OCI-LY7 (cell line): ENCODE measurements at regions not wholly inside any gene's neighbourhood (a gene's known extent, or its start where the extent isn't known, plus 50 kb on each side); places are given as distances from the start of the nearest gene placed in this dataset.

Experiments
- BruUV-seq: library from RNA; stranded (reverse); fragments of 400-500 nt; replicated peaks from 2 replicates; lab custom pipeline; 2021; lab: Mats Ljungman, UMichigan
- CTCF ChIA-PET: fragments of 300-600 bp; sonication (Branson Sonifier 250); formaldehyde crosslinking; loops from one replicate; lab custom pipeline; 2022; ENCODE audit warnings: antibody characterized with exemption; ENCODE audit not compliant: unreplicated experiment; lab: Charles Lee
- POLR2A ChIA-PET: fragments of 300-600 bp; sonication (Branson Sonifier 250); formaldehyde crosslinking; loops from one replicate; lab custom pipeline; 2022; ENCODE audit warnings: antibody characterized with exemption; lab: Charles Lee
- DNase-seq: peaks from one replicate; pipeline ENCODE4 v3.0.0-alpha.2; 2015; ENCODE audit warnings: low spot score
- H2AFZ ChIP-seq: fragments of 200-600 bp; sonication (generic), shearing (Covaris generic); 2 replicates; pipeline ENCODE4 v1.6.1; 2014; ENCODE audit warnings: mild to moderate bottlenecking, antibody characterized with exemption, low read length, moderate library complexity
- H3K27ac ChIP-seq: fragments of 200-600 bp; sonication (generic); 2 replicates; pipeline ENCODE4 v1.5.1; 2014; ENCODE audit warnings: mixed run types, low read depth, mild to moderate bottlenecking, moderate library complexity, low read length, inconsistent platforms; ENCODE audit not compliant: poor library complexity, severe bottlenecking
- H3K36me3 ChIP-seq: fragments of 200-600 bp; sonication (generic); 2 replicates; pipeline ENCODE4 v1.6.1; 2014; ENCODE audit warnings: mild to moderate bottlenecking, antibody characterized with exemption, low read length, moderate library complexity, mixed read lengths; ENCODE audit not compliant: insufficient read depth
- H3K4me1 ChIP-seq: fragments of 200-600 bp; sonication (generic); 2 replicates; pipeline ENCODE4 v1.5.1; 2014; ENCODE audit warnings: mild to moderate bottlenecking, low read length; ENCODE audit not compliant: insufficient read depth, poor library complexity, severe bottlenecking
- H3K4me2 ChIP-seq: fragments of 200-600 bp; sonication (generic); 2 replicates; pipeline ENCODE4 v1.6.1; 2014; ENCODE audit warnings: mild to moderate bottlenecking, low read length
- H3K4me3 ChIP-seq: fragments of 200-600 bp; sonication (generic); 2 replicates; pipeline ENCODE4 v1.5.1; 2014; ENCODE audit warnings: mild to moderate bottlenecking, low read depth, low read length; ENCODE audit not compliant: poor library complexity, severe bottlenecking
- H3K79me2 ChIP-seq: fragments of 200-600 bp; sonication (generic); 2 replicates; pipeline ENCODE4 v1.6.1; 2016; ENCODE audit warnings: low read depth, mild to moderate bottlenecking, low read length, moderate library complexity, mixed read lengths; ENCODE audit not compliant: insufficient read depth
- H3K9me2 ChIP-seq: fragments of 200-600 bp; sonication (generic); 2 replicates; pipeline ENCODE4 v1.6.1; 2016; ENCODE audit warnings: mild to moderate bottlenecking, low read length, mixed read lengths; ENCODE audit not compliant: insufficient read depth
- H3K9me3 ChIP-seq: fragments of 200-600 bp; sonication (generic); 2 replicates; pipeline ENCODE4 v1.6.1; 2014; ENCODE audit warnings: mild to moderate bottlenecking, mixed run types, low read length, mixed read lengths
- H4K20me1 ChIP-seq: fragments of 200-600 bp; sonication (generic); 2 replicates; pipeline ENCODE4 v1.6.1; 2014; ENCODE audit warnings: mild to moderate bottlenecking, antibody characterized with exemption, low read length, moderate library complexity, mixed read lengths; ENCODE audit not compliant: insufficient read depth
- CTCF ChIP-seq: fragments of 200-600 bp; sonication (generic); conservative IDR thresholded peaks from 2 replicates; pipeline ENCODE4 v1.5.1; 2014; ENCODE audit warnings: mild to moderate bottlenecking, antibody characterized with exemption, low read length, moderate library complexity, mixed read lengths
- EZH2phosphoT487 ChIP-seq: fragments of 200-600 bp; sonication (generic); IDR thresholded peaks from 2 replicates; pipeline ENCODE4 v1.6.1; 2018; ENCODE audit warnings: low read depth, borderline replicate concordance, mild to moderate bottlenecking, mixed run types, antibody characterized with exemption, low read length, moderate library complexity, mixed read lengths
- intact Hi-C: fragments of 100-400 bp; cut with micrococcal nuclease; formaldehyde crosslinking; loops from one replicate; pipeline ENCODE4 v1.10.0; 2022; ENCODE audit not compliant: unreplicated experiment

- ChIA-PET CTCF (interaction anchor here (0.8 to 1.6 kb wide), 3 partner anchors 8 to 208 kb away, joined by 3 to 6 read pairs (median 3); no protein-coding TSS in a partner anchor), POLR2A (interaction anchor here (0.7 kb wide), 1 partner anchor 56 kb away, joined by 3 read pairs; no protein-coding TSS in a partner anchor)
- no TSS peak for BruUV-seq
- Histone ChIP-seq H3K36me3 (no peaks in the 10 kb centered on the region), H2AFZ (no peak overlapping the region), H3K4me3 (no peak overlapping the region), H3K27ac (no peak overlapping the region), H3K4me1 (no peaks in the 10 kb centered on the region), H3K9me2 (no peaks in the 10 kb centered on the region), H3K79me2 (no peaks in the 10 kb centered on the region), H3K4me2 (no peak overlapping the region), H3K9me3 (no peaks in the 10 kb centered on the region), H4K20me1 (no peaks in the 10 kb centered on the region)
- DNase-seq = peak; percentile 82
- TF ChIP-seq EZH2phosphoT487 = no peak
- peak; percentile 96 for TF ChIP-seq CTCF
- intact Hi-C loops = loop anchor here (1.0 to 10.0 kb wide), 4 partner anchors 34 to 734 kb away; no protein-coding TSS in a partner anchor
Measured at GRCh38 chr18:11518788-11519685, 90.4 kb upstream of the SLC35G4 start.

DNA sequence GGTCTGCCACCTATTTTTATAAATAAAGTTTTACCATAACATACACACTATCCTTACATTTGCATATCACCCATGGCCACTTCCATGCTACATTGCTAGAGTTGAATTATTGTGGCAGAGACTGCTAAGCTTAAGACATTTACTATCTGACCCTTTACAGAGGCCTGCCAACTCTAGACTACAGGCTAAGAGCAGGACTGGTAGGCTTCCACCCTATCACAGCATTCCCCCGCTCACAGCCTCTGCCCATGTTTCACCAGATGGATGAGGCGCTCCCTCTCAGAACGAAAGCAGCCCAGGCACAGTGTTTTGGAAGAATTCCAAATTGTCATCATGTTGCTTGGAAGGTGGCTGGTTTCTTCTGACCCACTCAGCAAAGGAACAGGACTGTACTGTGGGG is 91.7 kb upstream of the SLC35G4 start:
- CTCF ChIA-PET = no interaction called here
- no peaks in the 10 kb centered on the region for H3K79me2 ChIP-seq

More for the DNA sequence above, 91.7 kb upstream of the SLC35G4 start:
- TF ChIP-seq CTCF = no peak
- no peak for TF ChIP-seq EZH2phosphoT487
- H3K4me3 ChIP-seq = no peak overlapping the region
- no TSS peak for BruUV-seq
- H2AFZ ChIP-seq = no peak overlapping the region
- H3K4me2 ChIP-seq = no peak overlapping the region
- no peaks in the 10 kb centered on the region for H3K9me3 ChIP-seq
- no peaks in the 10 kb centered on the region for H4K20me1 ChIP-seq
- DNase-seq = no peak
- H3K9me2 ChIP-seq = no peaks in the 10 kb centered on the region
- intact Hi-C loops = loop anchor here (2.0 to 10.0 kb wide), 3 partner anchors 35 to 733 kb away; no protein-coding TSS in a partner anchor
- POLR2A ChIA-PET = interaction anchor here (0.8 kb wide), 1 partner anchor 44 kb away, joined by 4 read pairs; no protein-coding TSS in a partner anchor
- H3K4me1 ChIP-seq = peaks cover 3% of the 10 kb centered on the region
- no peaks in the 10 kb centered on the region for H3K36me3 ChIP-seq
- no peak overlapping the region for H3K27ac ChIP-seq
